ENCODE measurements at regions not wholly inside any gene's neighbourhood (a gene's known extent, or its start where the extent isn't known, plus 50 kb on each side); places are given as distances from the start of the nearest gene placed in this dataset.

- no peak for TF ChIP-seq CTCF (IDR thresholded peaks at IDR 0.05)
- TF ChIP-seq POLR2A (IDR thresholded peaks at IDR 0.05) = no peak
Measured at GRCh38 chr13:42703740-42704139, 77.6 kb upstream of the FAM216B start.

Measured in breast epithelium (tissue), 3 donors.